ENCODE measurements at regions not wholly inside any gene's neighbourhood (a gene's known extent, or its start where the extent isn't known, plus 50 kb on each side); places are given as distances from the start of the nearest gene placed in this dataset.
"Not testable (repeated sequence)": the region's sequence is repeated elsewhere in the genome, so short reads cannot be mapped to it uniquely, and the experiment has no call there.

DNA sequence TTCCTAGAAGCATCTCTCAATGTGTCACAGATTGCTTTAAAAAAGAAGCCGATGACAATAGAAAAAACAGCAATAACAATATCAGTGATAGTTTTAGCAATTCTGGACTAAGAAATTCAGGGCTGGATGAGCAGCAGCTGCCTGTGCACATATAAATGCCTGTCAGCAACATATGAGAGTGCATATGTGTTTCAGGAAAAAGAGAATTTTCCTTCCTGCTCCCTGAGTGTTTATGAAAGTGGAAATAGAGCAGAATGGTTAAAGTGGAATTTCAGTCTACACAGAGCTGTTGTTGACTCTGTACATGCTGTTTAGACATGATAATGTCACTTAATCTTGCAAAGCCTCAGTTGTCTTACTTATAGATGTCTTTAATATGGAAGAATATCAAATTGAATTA, 164.4 kb upstream of the PCDH7 start:
- TF ChIP-seq, protein P1, sequence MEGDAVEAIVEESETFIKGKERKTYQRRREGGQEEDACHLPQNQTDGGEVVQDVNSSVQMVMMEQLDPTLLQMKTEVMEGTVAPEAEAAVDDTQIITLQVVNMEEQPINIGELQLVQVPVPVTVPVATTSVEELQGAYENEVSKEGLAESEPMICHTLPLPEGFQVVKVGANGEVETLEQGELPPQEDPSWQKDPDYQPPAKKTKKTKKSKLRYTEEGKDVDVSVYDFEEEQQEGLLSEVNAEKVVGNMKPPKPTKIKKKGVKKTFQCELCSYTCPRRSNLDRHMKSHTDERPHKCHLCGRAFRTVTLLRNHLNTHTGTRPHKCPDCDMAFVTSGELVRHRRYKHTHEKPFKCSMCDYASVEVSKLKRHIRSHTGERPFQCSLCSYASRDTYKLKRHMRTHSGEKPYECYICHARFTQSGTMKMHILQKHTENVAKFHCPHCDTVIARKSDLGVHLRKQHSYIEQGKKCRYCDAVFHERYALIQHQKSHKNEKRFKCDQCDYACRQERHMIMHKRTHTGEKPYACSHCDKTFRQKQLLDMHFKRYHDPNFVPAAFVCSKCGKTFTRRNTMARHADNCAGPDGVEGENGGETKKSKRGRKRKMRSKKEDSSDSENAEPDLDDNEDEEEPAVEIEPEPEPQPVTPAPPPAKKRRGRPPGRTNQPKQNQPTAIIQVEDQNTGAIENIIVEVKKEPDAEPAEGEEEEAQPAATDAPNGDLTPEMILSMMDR (conservative IDR thresholded peaks at IDR 0.05; ENCODE audit: low read length): no peak
- DNase-seq (ENCODE audit: low read depth): no peak

DNA sequence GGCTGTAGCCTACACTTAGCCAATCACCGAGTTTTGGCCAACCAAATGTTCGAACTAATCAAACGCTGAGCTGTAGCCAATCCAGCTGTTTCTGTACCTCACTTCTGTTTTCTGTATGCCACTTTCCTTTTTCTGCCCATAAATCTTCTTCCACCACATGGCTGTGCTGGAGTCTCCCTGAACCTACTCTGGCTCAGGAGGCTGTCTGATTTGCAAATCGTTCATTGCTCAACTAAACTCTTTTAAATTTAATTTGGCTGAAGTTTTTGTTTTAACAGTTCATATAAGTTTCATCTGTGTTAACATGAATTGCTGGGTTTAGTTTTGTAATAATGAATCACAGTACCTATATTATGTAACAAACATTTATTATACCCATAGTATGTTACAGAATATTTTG, 160.7 kb upstream of the PCDH7 start:
- TF ChIP-seq, protein P1 (conservative IDR thresholded peaks at IDR 0.05; ENCODE audit: low read length): no peak
- no peak overlapping the region for H3K4me3 ChIP-seq (ENCODE audit: low read length)
- no peak for DNase-seq (ENCODE audit: low read depth)

More for the DNA sequence above, 164.4 kb upstream of the PCDH7 start:
- no peak overlapping the region for H3K4me3 ChIP-seq (ENCODE audit: low read length)

DNA sequence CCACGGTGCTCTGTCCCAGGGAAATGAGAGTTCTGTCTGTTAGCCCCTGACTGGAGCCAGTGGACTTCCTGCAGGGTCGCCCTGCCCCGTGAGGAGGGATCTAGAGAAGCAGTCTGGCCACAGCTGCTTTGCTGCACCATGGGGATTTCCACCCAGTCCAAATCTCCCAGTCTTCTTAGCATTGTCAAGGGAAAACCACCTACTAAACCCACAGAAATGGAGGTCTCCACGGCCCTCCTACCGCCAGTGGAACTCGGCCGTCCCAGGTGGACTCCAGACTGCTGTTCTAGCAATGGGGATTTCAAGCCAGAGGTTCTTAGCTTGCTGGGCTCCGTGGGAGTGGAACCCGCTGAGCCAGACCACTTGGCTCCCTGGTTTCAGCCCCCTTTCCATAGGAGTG, 133.3 kb upstream of the PCDH7 start:
- H3K4me3 ChIP-seq (ENCODE audit: low read length): no peak overlapping the region
- DNase-seq (ENCODE audit: low read depth): no peak
- TF ChIP-seq, protein P1 (conservative IDR thresholded peaks at IDR 0.05; ENCODE audit: low read length): no peak

DNA sequence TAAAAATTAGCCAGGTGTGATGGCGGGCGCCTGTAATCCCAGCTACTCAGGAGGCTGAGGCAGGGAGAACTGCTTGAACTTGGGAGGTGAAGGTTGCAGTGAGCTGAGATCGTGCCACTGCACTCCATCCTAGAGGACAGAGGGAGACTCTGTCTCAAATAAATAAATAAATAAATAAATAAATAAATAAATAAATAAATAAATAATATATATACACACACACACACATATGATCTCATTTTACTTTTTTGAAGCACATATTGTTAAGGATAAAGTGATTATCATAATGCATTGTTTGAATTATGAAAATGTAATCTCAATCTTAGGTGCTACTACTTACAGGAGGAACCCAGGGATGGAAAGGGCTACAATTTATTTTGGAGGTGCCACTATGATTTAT, 130.5 kb upstream of the PCDH7 start:
- not testable (repeated sequence) for DNase-seq (ENCODE audit: low read depth); H3K4me3 ChIP-seq (ENCODE audit: low read length)

DNA sequence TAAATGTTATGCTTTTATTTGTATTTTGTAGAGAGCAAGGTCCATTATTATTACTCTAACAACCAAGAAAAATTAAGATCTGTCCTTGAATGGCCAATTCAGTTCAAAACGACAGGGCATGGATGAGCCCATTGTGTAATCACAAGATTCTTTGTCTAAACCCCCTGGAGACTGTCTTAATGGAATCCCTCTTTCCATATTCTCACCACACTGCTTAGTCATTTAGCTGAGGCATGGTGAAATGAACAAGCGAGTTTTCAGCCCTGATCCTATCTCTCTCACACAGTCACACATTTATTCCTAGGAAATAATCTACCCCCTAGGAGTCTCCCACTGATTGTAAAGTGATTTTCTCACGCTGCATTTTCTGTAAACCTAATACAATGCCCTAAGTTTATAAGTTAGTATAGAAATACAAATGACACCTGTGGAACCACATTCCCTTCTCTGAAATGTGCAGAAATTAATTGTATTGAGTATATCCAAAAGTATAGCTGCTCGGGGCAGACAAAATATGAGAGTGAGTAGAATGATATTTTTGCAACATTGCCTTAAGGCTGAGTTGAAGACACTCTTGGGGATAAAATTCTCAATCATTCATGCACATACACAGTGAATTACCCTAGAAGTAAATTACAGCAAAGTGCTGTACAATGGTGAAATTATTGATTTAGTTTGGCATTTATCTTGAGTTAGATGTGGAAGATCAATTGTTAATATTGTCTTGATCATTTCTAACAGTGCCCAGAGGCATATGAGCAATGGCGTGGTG, 119.7 kb upstream of the PCDH7 start:
- no peak for DNase-seq (ENCODE audit: low read depth)
- H3K4me3 ChIP-seq (ENCODE audit: low read length): no peak overlapping the region
- TF ChIP-seq, protein P1 (conservative IDR thresholded peaks at IDR 0.05; ENCODE audit: low read length): no peak

DNA sequence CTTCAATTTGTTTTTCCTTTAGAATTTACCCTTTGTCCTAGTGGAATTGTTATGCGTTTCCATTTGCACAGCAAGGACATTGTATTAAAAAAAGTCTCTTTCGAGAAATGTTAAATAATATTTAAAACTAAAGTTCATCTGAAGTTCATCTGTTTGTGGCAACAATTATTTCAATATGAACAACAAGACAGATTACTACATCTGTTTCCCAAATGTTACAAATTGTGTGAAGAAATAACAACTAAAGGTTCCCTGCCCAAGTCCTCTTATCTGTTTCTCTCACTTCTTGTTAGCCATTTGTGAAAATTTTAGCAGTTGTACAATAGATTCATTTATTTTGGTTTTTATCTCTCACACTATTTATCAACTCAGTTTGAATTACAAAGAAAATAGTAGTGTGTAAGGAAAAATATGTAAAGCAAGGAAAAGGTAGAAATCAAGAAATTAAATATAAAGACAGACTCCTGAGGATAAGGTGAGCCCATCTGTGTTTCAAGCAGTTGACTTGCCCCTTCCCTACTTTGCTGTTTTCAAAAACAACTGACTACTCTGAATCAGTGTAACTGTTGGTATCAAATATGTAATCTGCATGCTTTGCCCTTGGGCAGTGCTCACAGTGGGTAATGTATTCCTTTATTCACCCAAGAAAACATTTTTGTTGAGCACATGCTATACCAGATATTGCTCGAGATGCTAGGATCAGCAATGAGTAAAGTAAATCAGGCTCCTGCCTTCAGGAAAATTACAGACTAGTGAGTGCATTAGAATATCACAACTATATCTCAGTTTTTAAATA, 118.9 kb upstream of the PCDH7 start:
- DNase-seq (ENCODE audit: low read depth): no peak
- H3K4me3 ChIP-seq (ENCODE audit: low read length): no peak overlapping the region
- TF ChIP-seq, protein P1 (conservative IDR thresholded peaks at IDR 0.05; ENCODE audit: low read length): no peak

DNA sequence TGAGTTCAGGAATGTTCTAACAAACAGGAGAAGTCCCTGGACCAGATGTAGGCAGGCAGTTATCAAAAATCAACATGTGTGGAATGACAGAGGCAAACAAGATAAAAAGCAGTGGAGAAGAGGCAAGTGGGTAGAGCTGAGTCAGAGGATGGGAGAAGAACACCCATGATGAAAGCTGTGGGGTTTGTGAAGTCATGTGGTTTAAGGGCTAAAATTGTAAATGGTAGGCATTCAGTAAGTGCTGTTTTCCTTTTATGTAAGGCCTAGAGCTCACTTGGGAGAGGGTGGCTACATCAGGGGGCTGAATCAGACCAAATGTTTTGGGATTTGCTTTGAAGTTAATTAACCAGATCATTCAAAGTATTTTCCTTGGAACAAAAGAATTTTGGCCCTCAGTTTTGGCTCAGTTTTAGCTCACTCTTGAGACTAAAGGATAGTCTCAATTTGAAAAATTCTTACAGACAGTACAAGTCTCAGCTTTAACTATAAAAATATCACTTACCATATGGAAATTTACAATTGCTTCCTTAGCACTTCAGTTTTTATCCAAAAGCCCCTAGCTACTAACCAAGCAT, 114.5 kb upstream of the PCDH7 start:
- TF ChIP-seq, protein P1 (conservative IDR thresholded peaks at IDR 0.05; ENCODE audit: low read length): no peak
- H3K4me3 ChIP-seq (ENCODE audit: low read length): no peak overlapping the region
- DNase-seq (ENCODE audit: low read depth): no peak

Data from AG10803 (cell line).